CD14-positive monocyte (primary cell): ENCODE measurements at regions not wholly inside any gene's neighbourhood (a gene's known extent, or its start where the extent isn't known, plus 50 kb on each side); places are given as distances from the start of the nearest gene placed in this dataset.

Experiments
- DNase-seq, 3 donors: peaks; one replicate each; pipeline ENCODE4 v3.0.0-alpha.2; 2011 to 2022
- H2AFZ ChIP-seq: 2 replicates; pipeline ENCODE4 v1.6.0; 2012; ENCODE audit warnings: mild to moderate bottlenecking, low read depth, low read length, inconsistent platforms; ENCODE audit not compliant: insufficient read depth, poor library complexity, severe bottlenecking
- H3K27ac ChIP-seq, 2 donors: 1 replicate in 1 of 2; 2 replicates in 1 of 2; pipeline ENCODE4 v1.5.1; 2012 to 2013; ENCODE audit warnings: low read length in 2 of 2, control low read depth in 1 of 2, inconsistent platforms in 1 of 2, low read depth in 1 of 2, mild to moderate bottlenecking in 1 of 2
- H3K27me3 ChIP-seq, 2 donors: one replicate each; pipeline versions ENCODE4 v1.6.0 to v1.6.1; 2011 to 2013; ENCODE audit warnings: low read length in 2 of 2; ENCODE audit not compliant: control insufficient read depth in 2 of 2, insufficient read depth in 2 of 2
- H3K36me3 ChIP-seq, 2 donors: replicated peaks in 1 of 2; 1 replicate in 1 of 2; 2 replicates in 1 of 2; pipeline versions ENCODE4 v1.5.1 to v1.6.1; 2012 to 2013; ENCODE audit warnings: low read length in 2 of 2, control low read depth in 1 of 2, inconsistent platforms in 1 of 2, mild to moderate bottlenecking in 1 of 2; ENCODE audit not compliant: insufficient read depth in 2 of 2, control insufficient read depth in 1 of 2
- H3K4me1 ChIP-seq, 2 donors: 1 replicate in 1 of 2; 2 replicates in 1 of 2; pipeline versions ENCODE4 v1.5.1 to v1.6.1; 2012 to 2013; ENCODE audit warnings: low read length in 2 of 2, control low read depth in 1 of 2, inconsistent platforms in 1 of 2, mild to moderate bottlenecking in 1 of 2, moderate library complexity in 1 of 2; ENCODE audit not compliant: insufficient read depth in 2 of 2, control insufficient read depth in 1 of 2
- H3K4me2 ChIP-seq: replicated peaks from 2 replicates; pipeline ENCODE3; 2012; ENCODE audit warnings: low read length, moderate library complexity, mild to moderate bottlenecking; ENCODE audit not compliant: poor library complexity, severe bottlenecking; ENCODE audit errors: extremely low read depth
- H3K4me3 ChIP-seq, 3 experiments: fragments of 200-600 bp in 1 of 3; sonication (generic) in 1 of 3; replicated peaks in 1 of 3; 1 replicate in 2 of 3; 2 replicates in 1 of 3; pipeline ENCODE4 v1.5.1; 2011 to 2013; ENCODE audit warnings: low read length in 3 of 3, mild to moderate bottlenecking in 3 of 3, control low read depth in 2 of 3, low read depth in 2 of 3, inconsistent platforms in 1 of 3, moderate library complexity in 1 of 3
- H3K79me2 ChIP-seq: 2 replicates; pipeline ENCODE4 v1.6.0; 2012; ENCODE audit warnings: mild to moderate bottlenecking, control low read depth, inconsistent platforms, low read length, moderate library complexity; ENCODE audit not compliant: insufficient read depth
- H3K9ac ChIP-seq: 2 replicates; pipeline ENCODE4 v1.6.0; 2017; ENCODE audit warnings: low read length, mild to moderate bottlenecking; ENCODE audit not compliant: insufficient read depth, poor library complexity, severe bottlenecking
- H3K9me3 ChIP-seq, 2 donors: replicated peaks in 1 of 2; 1 replicate in 1 of 2; 2 replicates in 1 of 2; pipeline versions ENCODE4 v1.5.1 to v1.6.1; 2012 to 2013; ENCODE audit warnings: low read length in 2 of 2, control low read depth in 1 of 2; ENCODE audit not compliant: control insufficient read depth in 1 of 2, insufficient read depth in 1 of 2
- H4K20me1 ChIP-seq: 2 replicates; pipeline ENCODE4 v1.6.0; 2012; ENCODE audit warnings: mild to moderate bottlenecking, low read length, control low read depth, moderate library complexity; ENCODE audit not compliant: insufficient read depth
- H3K27ac Mint-ChIP-seq, 7 donors: one replicate each; pipeline ENCODE4 v1.8.0; 2020; ENCODE audit warnings: mild to moderate bottlenecking in 7 of 7, mixed read lengths in 7 of 7, moderate library complexity in 6 of 7, inconsistent platforms in 2 of 7
- H3K27me3 Mint-ChIP-seq, 3 donors: one replicate each; pipeline ENCODE4 v1.8.0; 2021 to 2022; ENCODE audit warnings: low read depth in 3 of 3, mild to moderate bottlenecking in 3 of 3, mixed read lengths in 3 of 3, moderate library complexity in 3 of 3, inconsistent platforms in 1 of 3
- H3K36me3 Mint-ChIP-seq, 2 donors: one replicate each; pipeline ENCODE4 v1.8.0; 2020; ENCODE audit warnings: mixed read lengths in 2 of 2, inconsistent platforms in 1 of 2, mild to moderate bottlenecking in 1 of 2
- H3K4me1 Mint-ChIP-seq: one replicate; pipeline ENCODE4 v1.8.0; 2020; ENCODE audit warnings: mild to moderate bottlenecking, mixed read lengths
- H3K4me3 Mint-ChIP-seq, 2 donors: one replicate each; pipeline ENCODE4 v1.8.0; 2020; ENCODE audit warnings: mild to moderate bottlenecking in 2 of 2, mixed read lengths in 2 of 2, moderate library complexity in 1 of 2
- H3K9me3 Mint-ChIP-seq, 7 donors: one replicate each; pipeline ENCODE4 v1.8.0; 2020 to 2022; ENCODE audit warnings: mixed read lengths in 7 of 7, mild to moderate bottlenecking in 6 of 7, moderate library complexity in 6 of 7, inconsistent platforms in 2 of 7
- WGBS: methylation state at CpG from one replicate; pipeline ENCODE4 v1.1.5; 2013; ENCODE audit warnings: missing lambda C conversion rate; ENCODE audit not compliant: insufficient coverage; 5-methylcytosine and 5-hydroxymethylcytosine counted together
- intact Hi-C, 2 donors: fragments of 100-400 bp; cut with micrococcal nuclease; formaldehyde crosslinking; loops; one replicate each; pipeline versions ENCODE4 v1.15.0 to v1.15.1; 2023
- TF ChIP-seq, protein P1 (sequence below): fragments of 200-600 bp; IDR thresholded peaks from one replicate; pipeline ENCODE4 v1.8.0; 2022; ENCODE audit warnings: antibody characterized with exemption, mild to moderate bottlenecking

DNA sequence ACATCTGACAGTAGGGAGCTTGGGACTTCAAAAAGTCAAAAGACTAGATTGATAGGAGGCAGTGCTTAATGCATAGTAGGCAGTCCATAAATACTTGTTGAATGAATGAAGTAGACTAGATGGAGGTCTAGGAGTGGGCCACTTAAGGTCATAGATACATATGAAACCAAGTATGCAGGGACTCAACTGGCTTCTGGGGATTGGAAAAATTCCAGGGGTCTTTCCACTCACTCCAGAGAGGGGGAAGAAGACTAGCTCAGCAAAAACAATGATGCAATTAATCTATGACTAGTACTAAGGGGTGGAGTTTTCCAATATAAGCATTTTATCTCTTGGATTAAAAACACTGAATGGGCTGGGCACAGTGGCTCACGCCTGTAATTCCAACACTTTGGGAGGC lies 298.3 kb upstream of the XYLT1 start:
- Histone ChIP-seq H3K79me2 (no peaks in the 10 kb centered on the region), H3K27me3 (no peaks in the 10 kb centered on the region), H3K4me1 (no peaks in the 10 kb centered on the region), H2AFZ (no peak overlapping the region), H3K4me2 (no peak overlapping the region), H3K9me3 (no peaks in the 10 kb centered on the region), H3K9ac (no peak overlapping the region), H4K20me1 (no peaks in the 10 kb centered on the region), H3K36me3 (no peaks in the 10 kb centered on the region), H3K27ac (no peak overlapping the region), H3K4me3 (no peak overlapping the region)
- Mint-ChIP-seq H3K36me3 (no peaks in the 10 kb centered on the region), H3K4me3 (no peak overlapping the region), H3K27me3 (no peaks in the 10 kb centered on the region), H3K27ac (no peak overlapping the region), H3K9me3 (peaks cover 0 to 3% (median 2%) of the 10 kb centered on the region in 7 donors), H3K4me1 (no peaks in the 10 kb centered on the region)
- no CpG with 5 or more reads among the region's 1 CpG for WGBS
- no peak for DNase-seq
- intact Hi-C loops, result no loop called here
- TF ChIP-seq, protein P1, sequence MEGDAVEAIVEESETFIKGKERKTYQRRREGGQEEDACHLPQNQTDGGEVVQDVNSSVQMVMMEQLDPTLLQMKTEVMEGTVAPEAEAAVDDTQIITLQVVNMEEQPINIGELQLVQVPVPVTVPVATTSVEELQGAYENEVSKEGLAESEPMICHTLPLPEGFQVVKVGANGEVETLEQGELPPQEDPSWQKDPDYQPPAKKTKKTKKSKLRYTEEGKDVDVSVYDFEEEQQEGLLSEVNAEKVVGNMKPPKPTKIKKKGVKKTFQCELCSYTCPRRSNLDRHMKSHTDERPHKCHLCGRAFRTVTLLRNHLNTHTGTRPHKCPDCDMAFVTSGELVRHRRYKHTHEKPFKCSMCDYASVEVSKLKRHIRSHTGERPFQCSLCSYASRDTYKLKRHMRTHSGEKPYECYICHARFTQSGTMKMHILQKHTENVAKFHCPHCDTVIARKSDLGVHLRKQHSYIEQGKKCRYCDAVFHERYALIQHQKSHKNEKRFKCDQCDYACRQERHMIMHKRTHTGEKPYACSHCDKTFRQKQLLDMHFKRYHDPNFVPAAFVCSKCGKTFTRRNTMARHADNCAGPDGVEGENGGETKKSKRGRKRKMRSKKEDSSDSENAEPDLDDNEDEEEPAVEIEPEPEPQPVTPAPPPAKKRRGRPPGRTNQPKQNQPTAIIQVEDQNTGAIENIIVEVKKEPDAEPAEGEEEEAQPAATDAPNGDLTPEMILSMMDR, result no peak

DNA sequence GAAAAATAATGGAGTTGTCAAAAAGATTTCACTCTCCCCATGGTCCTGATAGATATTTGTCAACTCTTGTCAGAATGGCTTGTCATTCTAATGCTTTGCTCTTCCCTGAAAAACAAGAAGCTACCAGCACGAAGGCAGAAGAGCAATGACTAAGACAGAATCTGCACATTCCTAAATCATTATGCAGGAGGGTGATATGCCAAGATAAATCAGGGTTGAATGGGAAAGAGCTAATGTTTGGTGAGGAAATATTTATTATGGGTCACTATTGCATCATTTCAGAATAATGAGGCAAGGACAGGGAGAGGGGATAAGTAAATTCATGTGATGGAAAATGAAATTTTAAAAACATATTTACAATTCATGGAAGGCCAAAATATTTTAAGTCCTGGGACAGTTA lies 297.5 kb upstream of the XYLT1 start:
- no peak overlapping the region for H3K4me3 ChIP-seq
- no peaks in the 10 kb centered on the region for H3K79me2 ChIP-seq
- no peak overlapping the region for H3K4me3 Mint-ChIP-seq
- H3K4me1 ChIP-seq, result no peaks in the 10 kb centered on the region
- H3K27me3 ChIP-seq, result no peaks in the 10 kb centered on the region
- H3K27ac ChIP-seq, result no peak overlapping the region
- no peaks in the 10 kb centered on the region for H4K20me1 ChIP-seq
- TF ChIP-seq, protein P1, result no peak
- H3K36me3 ChIP-seq, result no peaks in the 10 kb centered on the region
- peaks cover 0 to 3% (median 2%) of the 10 kb centered on the region in 7 donors for H3K9me3 Mint-ChIP-seq
- DNase-seq, result no peak
- H3K27ac Mint-ChIP-seq, result no peak overlapping the region
- no peaks in the 10 kb centered on the region for H3K36me3 Mint-ChIP-seq
- intact Hi-C loops, result no loop called here
- H3K9ac ChIP-seq, result no peak overlapping the region
- H3K4me1 Mint-ChIP-seq, result no peaks in the 10 kb centered on the region
- H3K27me3 Mint-ChIP-seq, result no peaks in the 10 kb centered on the region
- WGBS, result no CpG with 5 or more reads among the region's 1 CpG
- no peak overlapping the region for H3K4me2 ChIP-seq
- H3K9me3 ChIP-seq, result no peaks in the 10 kb centered on the region
- H2AFZ ChIP-seq, result no peak overlapping the region
